ENCODE measurements at regions not wholly inside any gene's neighbourhood (a gene's known extent, or its start where the extent isn't known, plus 50 kb on each side); places are given as distances from the start of the nearest gene placed in this dataset.

DNA sequence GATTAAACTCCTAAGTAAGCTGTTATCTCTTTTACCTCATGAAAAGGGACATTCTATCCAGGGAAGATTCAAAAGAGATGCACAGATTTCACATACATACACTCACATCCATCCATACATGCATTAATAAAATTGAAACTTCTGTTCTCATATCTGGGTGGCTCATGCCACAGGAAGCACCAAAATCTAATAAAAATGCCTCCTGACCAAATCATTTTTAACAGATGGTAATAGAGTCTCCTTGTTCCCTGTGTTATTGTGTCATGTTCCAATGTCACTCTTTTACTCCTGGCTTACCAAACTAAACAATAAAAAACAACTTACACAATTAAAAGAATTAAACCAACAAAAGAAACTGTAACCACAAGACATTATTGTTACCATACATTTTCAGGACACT lies 742.1 kb upstream of the MANEA start:
- Histone ChIP-seq H3K4me2 (replicated peaks; ENCODE audit: low read depth, low read length, poor library complexity, severe bottlenecking) (no peak overlapping the region), H3K9ac (ENCODE audit: low read length) (no peak overlapping the region), H4K20me1 (ENCODE audit: control insufficient read depth, insufficient read depth, low read length, poor library complexity, severe bottlenecking) (no peaks in the 10 kb centered on the region), H3K79me2 (ENCODE audit: control insufficient read depth, insufficient read depth, low read length) (no peaks in the 10 kb centered on the region), H3K27me3 (replicated peaks in 1 of 4; ENCODE audit: control extremely low read depth in 1 of 4, control insufficient read depth in 3 of 4, insufficient read depth in 4 of 4, low read length in 3 of 4) (no peaks in the 10 kb centered on the region), H3K9me3 (ENCODE audit: control extremely low read depth in 1 of 3, control insufficient read depth in 2 of 3, insufficient read depth in 1 of 3, low read length in 2 of 3) (no peaks in the 10 kb centered on the region), H2AFZ (ENCODE audit: insufficient read depth, low read depth, low read length, poor library complexity, severe bottlenecking) (no peak overlapping the region), H3K27ac (ENCODE audit: low read length in 2 of 2) (no peak overlapping the region), H3K4me1 (ENCODE audit: control insufficient read depth in 2 of 2, insufficient read depth in 2 of 2, low read length in 2 of 2) (no peaks in the 10 kb centered on the region), H3K36me3 (replicated peaks in 1 of 2; ENCODE audit: control extremely low read depth in 1 of 2, control insufficient read depth in 1 of 2, extremely low read depth in 1 of 2, insufficient read depth in 2 of 2, low read length in 1 of 2) (no peaks in the 10 kb centered on the region), H3K4me3 (ENCODE audit: control extremely low read depth in 1 of 5, extremely low read depth in 1 of 5, insufficient read depth in 1 of 5, low read depth in 2 of 5, low read length in 4 of 5) (no peak overlapping the region)
- no peaks in the 10 kb centered on the region for H3K4me1 Mint-ChIP-seq
- H3K27ac Mint-ChIP-seq: no peak overlapping the region
- TF ChIP-seq CTCF (IDR thresholded peaks at IDR 0.05) (no peak), EZH2 (IDR thresholded peaks at IDR 0.05; ENCODE audit: borderline replicate concordance, insufficient read depth, low read depth, low read length, poor library complexity, severe bottlenecking) (no peak)
- no peaks in the 10 kb centered on the region for H3K9me3 Mint-ChIP-seq (ENCODE audit: insufficient read depth)
- H3K27me3 Mint-ChIP-seq: no peaks in the 10 kb centered on the region
- intact Hi-C loops (cut with micrococcal nuclease): no loop called here
- no peak for ATAC-seq (ENCODE audit: low read depth)
- DNase-seq: no peak
- ChIA-PET POLR2A (no interaction called here), CTCF (no interaction called here)
- H3K4me3 Mint-ChIP-seq: no peak overlapping the region

- no peaks in the 10 kb centered on the region for H4K20me1 ChIP-seq (ENCODE audit: control insufficient read depth, insufficient read depth, low read length, poor library complexity, severe bottlenecking)
Measured at GRCh38 chr6:94813806-94814205, 763.5 kb upstream of the MANEA start.

More at GRCh38 chr6:94813806-94814205, 763.5 kb upstream of the MANEA start:
- no peaks in the 10 kb centered on the region for H3K27me3 Mint-ChIP-seq
- no peaks in the 10 kb centered on the region for H3K79me2 ChIP-seq (ENCODE audit: control insufficient read depth, insufficient read depth, low read length)
- DNase-seq (no peak), ATAC-seq (ENCODE audit: low read depth) (no peak)
- peaks cover 5% of the 10 kb centered on the region for H3K9me3 Mint-ChIP-seq (ENCODE audit: insufficient read depth)
- POLR2A ChIA-PET: no interaction called here
- no peak overlapping the region for H3K27ac ChIP-seq (ENCODE audit: low read length in 2 of 2)
- H3K36me3 ChIP-seq (replicated peaks in 1 of 2; ENCODE audit: control extremely low read depth in 1 of 2, control insufficient read depth in 1 of 2, extremely low read depth in 1 of 2, insufficient read depth in 2 of 2, low read length in 1 of 2): no peaks in the 10 kb centered on the region
- H3K4me3 ChIP-seq (ENCODE audit: control extremely low read depth in 1 of 5, extremely low read depth in 1 of 5, insufficient read depth in 1 of 5, low read depth in 2 of 5, low read length in 4 of 5): no peak overlapping the region
- no peak overlapping the region for H3K4me2 ChIP-seq (replicated peaks; ENCODE audit: low read depth, low read length, poor library complexity, severe bottlenecking)
- H3K27ac Mint-ChIP-seq: no peak overlapping the region
- H2AFZ ChIP-seq (ENCODE audit: insufficient read depth, low read depth, low read length, poor library complexity, severe bottlenecking): no peak overlapping the region
- CTCF ChIA-PET: no interaction called here
- no peaks in the 10 kb centered on the region for H3K4me1 Mint-ChIP-seq
- no peak overlapping the region for H3K9ac ChIP-seq (ENCODE audit: low read length)
- no peak overlapping the region for H3K4me3 Mint-ChIP-seq
- intact Hi-C loops (cut with micrococcal nuclease): no loop called here
- H3K27me3 ChIP-seq (replicated peaks in 1 of 4; ENCODE audit: control extremely low read depth in 1 of 4, control insufficient read depth in 3 of 4, insufficient read depth in 4 of 4, low read length in 3 of 4): no peaks in the 10 kb centered on the region
- H3K4me1 ChIP-seq (ENCODE audit: control insufficient read depth in 2 of 2, insufficient read depth in 2 of 2, low read length in 2 of 2): no peaks in the 10 kb centered on the region
- no peaks in the 10 kb centered on the region for H3K9me3 ChIP-seq (ENCODE audit: control extremely low read depth in 1 of 3, control insufficient read depth in 2 of 3, insufficient read depth in 1 of 3, low read length in 2 of 3)
- no peak for TF ChIP-seq CTCF (IDR thresholded peaks at IDR 0.05)
- no peak for TF ChIP-seq EZH2 (IDR thresholded peaks at IDR 0.05; ENCODE audit: borderline replicate concordance, insufficient read depth, low read depth, low read length, poor library complexity, severe bottlenecking)

Measured in B cell (primary cell).